PC-9 (cell line): ENCODE measurements at regions not wholly inside any gene's neighbourhood (a gene's known extent, or its start where the extent isn't known, plus 50 kb on each side); places are given as distances from the start of the nearest gene placed in this dataset.

Source experiments
- BruUV-seq: library from RNA; stranded (reverse); fragments of 400-500 nt; replicated peaks from 2 replicates; lab custom pipeline; 2021; lab: Mats Ljungman, UMichigan
- CTCF ChIA-PET: fragments of 300-600 bp; sonication (Branson Sonifier 250); formaldehyde crosslinking; loops from one replicate; lab custom pipeline; 2022; ENCODE audit warnings: antibody characterized with exemption; lab: Charles Lee
- POLR2A ChIA-PET: fragments of 300-600 bp; sonication (Branson Sonifier 250); formaldehyde crosslinking; loops from one replicate; lab custom pipeline; 2022; ENCODE audit warnings: antibody characterized with exemption; ENCODE audit not compliant: unreplicated experiment; lab: Charles Lee
- DNase-seq, 2 experiments: peaks; one replicate each; pipeline versions ENCODE4 v3.0.0 to v3.0.0-alpha.2; 2015 to 2022; ENCODE audit warnings: mixed read lengths in 1 of 2
- H2AFZ ChIP-seq: fragments of 200-600 bp; sonication (generic); 2 replicates; pipeline ENCODE4 v1.8.1; 2017; ENCODE audit warnings: antibody characterized with exemption
- H3F3A ChIP-seq: fragments of 200-600 bp; sonication (generic); 2 replicates; pipeline ENCODE4 v1.8.1; 2017; ENCODE audit warnings: antibody characterized with exemption, mild to moderate bottlenecking, low read depth; ENCODE audit not compliant: insufficient read depth
- H3K27ac ChIP-seq: fragments of 200-600 bp; sonication (generic); 2 replicates; pipeline ENCODE4 v1.6.1; 2016; ENCODE audit warnings: mixed run types
- H3K27me3 ChIP-seq: fragments of 200-600 bp; sonication (generic); 2 replicates; pipeline ENCODE4 v1.6.1; 2016; ENCODE audit warnings: low read depth, mixed run types; ENCODE audit not compliant: insufficient read depth
- H3K36me3 ChIP-seq: fragments of 200-600 bp; sonication (generic); 2 replicates; pipeline ENCODE4 v1.6.1; 2016; ENCODE audit warnings: low read depth, mixed run types
- H3K4me1 ChIP-seq: fragments of 200-600 bp; sonication (generic); replicated peaks from 2 replicates; pipeline ENCODE4 v1.6.1; 2016; ENCODE audit warnings: mixed run types; ENCODE audit not compliant: insufficient read depth
- H3K4me2 ChIP-seq: fragments of 200-600 bp; sonication (generic); 2 replicates; pipeline ENCODE4 v1.6.1; 2017; ENCODE audit warnings: mixed run types
- H3K4me3 ChIP-seq: fragments of 200-600 bp; sonication (generic); 2 replicates; pipeline ENCODE4 v1.6.1; 2016; ENCODE audit warnings: mixed run types
- H3K79me2 ChIP-seq: fragments of 200-600 bp; sonication (generic); 2 replicates; pipeline ENCODE4 v1.6.1; 2017; ENCODE audit warnings: low read depth, mixed run types
- H3K9me2 ChIP-seq: fragments of 200-600 bp; sonication (generic); 2 replicates; pipeline ENCODE4 v1.8.1; 2017; ENCODE audit warnings: mild to moderate bottlenecking; ENCODE audit not compliant: insufficient read depth
- H3K9me3 ChIP-seq: fragments of 200-600 bp; sonication (generic); 2 replicates; pipeline ENCODE4 v1.8.1; 2016; ENCODE audit warnings: low read depth; ENCODE audit not compliant: insufficient read depth
- H4K20me1 ChIP-seq: fragments of 200-600 bp; sonication (generic); 2 replicates; pipeline ENCODE4 v1.8.1; 2017; ENCODE audit not compliant: insufficient read depth
- EZH2 ChIP-seq: fragments of 200-600 bp; sonication (generic); IDR thresholded peaks from 2 replicates; pipeline ENCODE4 v1.8.0; 2017; ENCODE audit warnings: antibody characterized with exemption, low read depth
- intact Hi-C: fragments of 100-400 bp; cut with micrococcal nuclease; formaldehyde crosslinking; loops from one replicate; pipeline ENCODE4 v1.10.0; 2022; ENCODE audit not compliant: unreplicated experiment
- TF ChIP-seq, protein P1 (sequence below): fragments of 200-600 bp; sonication (generic); conservative IDR thresholded peaks from 2 replicates; pipeline ENCODE4 v1.6.1; 2017; ENCODE audit warnings: mixed run types, antibody characterized with exemption, mild to moderate bottlenecking, moderate library complexity

GRCh38 chr2:65640793-65641103, 208.3 kb upstream of the SPRED2 start:
- H3K79me2 ChIP-seq: no peaks in the 10 kb centered on the region
- H3K9me2 ChIP-seq: no peaks in the 10 kb centered on the region
- ChIA-PET CTCF (interaction anchor here (0.5 to 0.9 kb wide), 3 partner anchors 67 to 794 kb away, joined by 3 to 10 read pairs (median 6); partner anchors contain the start of gene MEIS1), POLR2A (no interaction called here)
- peak overlapping the region; percentile 83; the same call in 1 of the 2 replicates for H3K4me2 ChIP-seq
- no peaks in the 10 kb centered on the region for H3K4me1 ChIP-seq
- no TSS peak for BruUV-seq
- no peaks in the 10 kb centered on the region for H3K9me3 ChIP-seq
- no peak overlapping the region for H3K4me3 ChIP-seq
- H3K36me3 ChIP-seq: no peaks in the 10 kb centered on the region
- H3K27ac ChIP-seq: no peak overlapping the region
- DNase-seq: no peak
- H4K20me1 ChIP-seq: no peaks in the 10 kb centered on the region
- H2AFZ ChIP-seq: no peak overlapping the region
- no peaks in the 10 kb centered on the region; the same call in 1 of the 2 replicates for H3F3A ChIP-seq
- TF ChIP-seq EZH2: no peak
- TF ChIP-seq, protein P1, sequence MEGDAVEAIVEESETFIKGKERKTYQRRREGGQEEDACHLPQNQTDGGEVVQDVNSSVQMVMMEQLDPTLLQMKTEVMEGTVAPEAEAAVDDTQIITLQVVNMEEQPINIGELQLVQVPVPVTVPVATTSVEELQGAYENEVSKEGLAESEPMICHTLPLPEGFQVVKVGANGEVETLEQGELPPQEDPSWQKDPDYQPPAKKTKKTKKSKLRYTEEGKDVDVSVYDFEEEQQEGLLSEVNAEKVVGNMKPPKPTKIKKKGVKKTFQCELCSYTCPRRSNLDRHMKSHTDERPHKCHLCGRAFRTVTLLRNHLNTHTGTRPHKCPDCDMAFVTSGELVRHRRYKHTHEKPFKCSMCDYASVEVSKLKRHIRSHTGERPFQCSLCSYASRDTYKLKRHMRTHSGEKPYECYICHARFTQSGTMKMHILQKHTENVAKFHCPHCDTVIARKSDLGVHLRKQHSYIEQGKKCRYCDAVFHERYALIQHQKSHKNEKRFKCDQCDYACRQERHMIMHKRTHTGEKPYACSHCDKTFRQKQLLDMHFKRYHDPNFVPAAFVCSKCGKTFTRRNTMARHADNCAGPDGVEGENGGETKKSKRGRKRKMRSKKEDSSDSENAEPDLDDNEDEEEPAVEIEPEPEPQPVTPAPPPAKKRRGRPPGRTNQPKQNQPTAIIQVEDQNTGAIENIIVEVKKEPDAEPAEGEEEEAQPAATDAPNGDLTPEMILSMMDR: peak; percentile 11; the same call in 1 of the 2 replicates
- intact Hi-C loops: loop anchor here (2.0 to 5.0 kb wide), 2 partner anchors 787 to 934 kb away; no protein-coding TSS in a partner anchor
- H3K27me3 ChIP-seq: no peaks in the 10 kb centered on the region

DNA sequence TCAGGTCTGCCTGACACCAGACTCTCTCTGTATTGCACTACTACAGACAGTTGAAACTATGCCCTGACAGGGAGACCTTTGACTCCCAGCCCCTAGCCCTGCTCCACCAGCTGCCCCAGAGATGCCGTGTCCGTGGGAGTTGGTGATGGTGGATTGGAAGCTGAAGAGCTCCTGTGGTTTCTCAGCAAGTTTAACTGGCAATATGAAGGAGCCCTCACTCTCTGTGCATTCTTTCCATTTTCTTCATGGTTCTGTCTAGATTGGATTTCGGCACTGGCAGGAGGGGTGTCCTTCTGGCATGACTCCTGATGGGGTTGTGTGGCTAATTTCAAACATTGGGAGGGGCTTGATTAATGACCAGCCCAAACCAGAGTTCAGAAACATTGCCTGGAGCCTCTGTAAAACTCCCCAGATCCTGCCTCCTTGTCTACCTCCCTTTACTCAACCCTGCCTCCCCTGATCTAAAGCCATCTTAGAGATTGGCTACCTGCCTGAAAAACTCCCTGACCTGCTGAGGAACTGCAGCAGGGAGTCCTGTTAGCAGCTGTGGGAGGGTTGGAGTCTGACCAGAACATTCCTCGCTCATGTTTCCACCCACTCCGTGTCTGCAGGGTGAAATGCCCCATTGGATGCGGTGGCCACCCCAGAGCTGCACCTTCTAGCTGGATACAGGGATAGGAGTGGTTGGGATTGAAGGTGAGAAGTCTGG, 206.9 kb upstream of the SPRED2 start:
- no peaks in the 10 kb centered on the region for H3K9me2 ChIP-seq
- H3F3A ChIP-seq: no peaks in the 10 kb centered on the region; the same call in 1 of the 2 replicates
- no peak for DNase-seq
- no peaks in the 10 kb centered on the region for H3K36me3 ChIP-seq
- no peak overlapping the region for H3K4me3 ChIP-seq
- no peak overlapping the region for H3K27ac ChIP-seq
- no peak for TF ChIP-seq EZH2
- TF ChIP-seq, protein P1: no peak
- no peaks in the 10 kb centered on the region for H3K4me1 ChIP-seq
- peak overlapping the region; percentile 83; the same call in 1 of the 2 replicates for H3K4me2 ChIP-seq
- no peaks in the 10 kb centered on the region for H3K27me3 ChIP-seq
- CTCF ChIA-PET: interaction anchor here (0.5 to 0.7 kb wide), 3 partner anchors 209 to 559 kb away, joined by 4 to 12 read pairs (median 4); no protein-coding TSS in a partner anchor
- no peaks in the 10 kb centered on the region for H3K79me2 ChIP-seq
- H4K20me1 ChIP-seq: no peaks in the 10 kb centered on the region
- BruUV-seq: no TSS peak
- intact Hi-C loops: no loop called here
- H2AFZ ChIP-seq: no peak overlapping the region
- H3K9me3 ChIP-seq: no peaks in the 10 kb centered on the region; the same call in 1 of the 2 replicates
- POLR2A ChIA-PET: no interaction called here

DNA sequence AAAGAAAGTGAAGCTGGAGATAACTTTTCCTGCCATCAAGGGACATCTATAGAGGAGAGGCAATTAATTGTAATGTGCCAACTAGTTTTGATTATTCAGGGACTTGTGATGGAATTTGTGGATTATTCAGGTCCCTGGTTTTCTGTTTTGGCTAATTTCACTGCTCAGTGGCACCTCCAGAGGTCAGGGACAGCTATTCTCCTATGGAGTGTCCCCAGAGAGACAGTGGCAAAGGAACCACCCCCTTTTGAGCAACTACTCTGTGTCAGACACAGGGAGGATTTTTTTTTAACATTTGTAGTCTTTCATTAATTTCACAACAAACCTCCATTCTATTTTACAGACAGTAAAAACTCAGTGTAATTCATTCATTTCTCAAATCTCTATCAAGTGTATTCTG, 206.0 kb upstream of the SPRED2 start:
- intact Hi-C loops: no loop called here
- DNase-seq: no peak
- Histone ChIP-seq H3K27ac (no peak overlapping the region), H3K4me1 (no peaks in the 10 kb centered on the region), H2AFZ (no peak overlapping the region), H3F3A (no peaks in the 10 kb centered on the region; the same call in 1 of the 2 replicates), H3K79me2 (no peaks in the 10 kb centered on the region), H3K9me2 (no peaks in the 10 kb centered on the region), H3K9me3 (no peaks in the 10 kb centered on the region; the same call in 1 of the 2 replicates), H3K27me3 (no peaks in the 10 kb centered on the region), H3K4me3 (no peak overlapping the region), H4K20me1 (no peaks in the 10 kb centered on the region), H3K4me2 (no peak overlapping the region), H3K36me3 (no peaks in the 10 kb centered on the region)
- no TSS peak for BruUV-seq
- POLR2A ChIA-PET: no interaction called here
- CTCF ChIA-PET: interaction anchor here (0.6 kb wide), 1 partner anchor 560 kb away, joined by 4 read pairs; no protein-coding TSS in a partner anchor
- TF ChIP-seq EZH2: no peak
- TF ChIP-seq, protein P1: peak; percentile 39
